PC-3 (cell line): ENCODE measurements at regions not wholly inside any gene's neighbourhood (a gene's known extent, or its start where the extent isn't known, plus 50 kb on each side); places are given as distances from the start of the nearest gene placed in this dataset.
"Not testable (repeated sequence)": the region's sequence is repeated elsewhere in the genome, so short reads cannot be mapped to it uniquely, and the experiment has no call there.

Experiments
- ATAC-seq: fragments of 200-7000 bp; cut with Tn5 transposase; 2 replicates; pipeline ENCODE4 v1.9.1; 2020; ENCODE audit warnings: mild to moderate bottlenecking, moderate library complexity
- BruUV-seq: library from RNA; stranded (reverse); fragments of 400-500 nt; replicated peaks from 2 replicates; lab custom pipeline; 2021; lab: Mats Ljungman, UMichigan
- CTCF ChIA-PET: fragments of 300-600 bp; sonication (Branson Sonifier 250); formaldehyde crosslinking; loops from one replicate; lab custom pipeline; 2022; ENCODE audit warnings: antibody characterized with exemption; lab: Charles Lee
- POLR2A ChIA-PET: fragments of 300-600 bp; sonication (Branson Sonifier 250); formaldehyde crosslinking; loops from one replicate; lab custom pipeline; 2022; ENCODE audit warnings: antibody characterized with exemption; ENCODE audit not compliant: unreplicated experiment; lab: Charles Lee
- DNase-seq: peaks from one replicate; pipeline ENCODE4 v3.0.0-alpha.2; 2015
- H2AFZ ChIP-seq: fragments of 300-600 bp; sonication (generic); 2 replicates; pipeline ENCODE4 v1.6.0; 2016; ENCODE audit warnings: antibody characterized with exemption, low read length
- H3F3A ChIP-seq: fragments of 300-600 bp; sonication (generic); one replicate; pipeline ENCODE4 v1.6.0; 2017; ENCODE audit warnings: antibody characterized with exemption, low read length, control low read depth, mild to moderate bottlenecking; ENCODE audit not compliant: unreplicated experiment
- H3K27ac ChIP-seq: fragments of 300-600 bp; sonication (generic); 2 replicates; pipeline ENCODE4 v1.5.1; 2016; ENCODE audit warnings: mild to moderate bottlenecking, low read length
- H3K27me3 ChIP-seq: fragments of 300-600 bp; sonication (generic); 2 replicates; pipeline ENCODE4 v1.6.1; 2016; ENCODE audit warnings: low read length, mixed read lengths
- H3K36me3 ChIP-seq: fragments of 300-600 bp; sonication (generic); 2 replicates; pipeline ENCODE4 v1.6.1; 2016; ENCODE audit warnings: low read depth, mixed run types, low read length, mixed read lengths
- H3K4me1 ChIP-seq: fragments of 300-600 bp; sonication (generic); 2 replicates; pipeline ENCODE4 v1.5.1; 2016; ENCODE audit warnings: low read length; ENCODE audit not compliant: insufficient read depth
- H3K4me2 ChIP-seq: fragments of 300-600 bp; sonication (generic); 2 replicates; pipeline ENCODE4 v1.6.0; 2016; ENCODE audit warnings: low read length
- H3K4me3 ChIP-seq: fragments of 300-600 bp; sonication (generic); 2 replicates; pipeline ENCODE4 v1.5.1; 2016; ENCODE audit warnings: mild to moderate bottlenecking, low read length, mixed read lengths
- H3K79me2 ChIP-seq: fragments of 300-600 bp; sonication (generic); 2 replicates; pipeline ENCODE4 v1.6.1; 2017; ENCODE audit warnings: low read length, mixed read lengths
- H3K9ac ChIP-seq: fragments of 300-600 bp; sonication (generic); 2 replicates; pipeline ENCODE4 v1.6.0; 2016; ENCODE audit warnings: mild to moderate bottlenecking, low read length
- H3K9me2 ChIP-seq: fragments of 300-600 bp; sonication (generic); replicated peaks from 2 replicates; pipeline ENCODE4 v1.6.1; 2016; ENCODE audit warnings: mixed run types, low read length, mixed read lengths
- H3K9me3 ChIP-seq: fragments of 300-600 bp; sonication (generic); 2 replicates; pipeline ENCODE4 v1.6.1; 2016; ENCODE audit warnings: low read length, mixed read lengths
- H4K20me1 ChIP-seq: fragments of 300-600 bp; sonication (generic); 2 replicates; pipeline ENCODE4 v1.6.1; 2016; ENCODE audit warnings: low read length, mixed read lengths
- EZH2 ChIP-seq: fragments of 300-600 bp; sonication (generic); IDR thresholded peaks from one replicate; pipeline ENCODE4 v1.6.1; 2017; ENCODE audit warnings: antibody characterized with exemption, mild to moderate bottlenecking, low read length; ENCODE audit not compliant: unreplicated experiment
- EZH2phosphoT487 ChIP-seq: fragments of 300-600 bp; sonication (generic); IDR thresholded peaks from 2 replicates; pipeline ENCODE4 v1.6.1; 2018; ENCODE audit warnings: mild to moderate bottlenecking, antibody characterized with exemption, low read length, borderline replicate concordance
- intact Hi-C: fragments of 100-400 bp; cut with micrococcal nuclease; formaldehyde crosslinking; loops from 2 replicates; pipeline ENCODE4 v1.9.0; 2023
- TF ChIP-seq, protein P1 (sequence below): fragments of 300-600 bp; sonication (generic); conservative IDR thresholded peaks from 2 replicates; pipeline ENCODE4 v1.5.1; 2017; ENCODE audit warnings: antibody characterized with exemption, low read depth, mild to moderate bottlenecking, low read length

DNA sequence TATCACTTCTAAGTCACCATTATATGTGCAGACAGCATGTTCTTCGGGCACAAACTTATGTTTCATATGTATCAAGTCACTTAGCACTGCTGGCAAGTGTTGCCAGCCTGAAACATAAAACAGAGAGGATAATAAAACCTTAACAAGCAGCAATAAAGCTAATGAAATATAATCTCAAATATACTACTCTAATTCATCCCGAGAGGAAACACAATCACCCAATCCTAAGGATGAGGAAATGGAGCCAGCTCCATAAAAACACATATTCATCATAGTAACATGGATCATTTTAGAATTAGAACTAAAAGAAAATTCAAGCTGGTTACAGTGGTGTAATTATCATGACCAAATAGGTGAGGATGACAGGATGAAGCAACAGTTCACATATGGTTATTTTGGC is 1072.7 kb downstream of the EPHA3 start:
- H3K9me2 ChIP-seq = no peaks in the 10 kb centered on the region
- BruUV-seq = no TSS peak
- intact Hi-C loops = loop anchor here (10.0 kb wide), 3 partner anchors 1075 to 1975 kb away; partner anchors contain the start of gene EPHA3
- no peak for DNase-seq
- H3K4me2 ChIP-seq = no peak overlapping the region
- no peaks in the 10 kb centered on the region for H3K4me1 ChIP-seq
- no peaks in the 10 kb centered on the region for H3K79me2 ChIP-seq
- H3K27ac ChIP-seq = no peak overlapping the region
- TF ChIP-seq EZH2 (no peak), EZH2phosphoT487 (no peak)
- TF ChIP-seq, protein P1, sequence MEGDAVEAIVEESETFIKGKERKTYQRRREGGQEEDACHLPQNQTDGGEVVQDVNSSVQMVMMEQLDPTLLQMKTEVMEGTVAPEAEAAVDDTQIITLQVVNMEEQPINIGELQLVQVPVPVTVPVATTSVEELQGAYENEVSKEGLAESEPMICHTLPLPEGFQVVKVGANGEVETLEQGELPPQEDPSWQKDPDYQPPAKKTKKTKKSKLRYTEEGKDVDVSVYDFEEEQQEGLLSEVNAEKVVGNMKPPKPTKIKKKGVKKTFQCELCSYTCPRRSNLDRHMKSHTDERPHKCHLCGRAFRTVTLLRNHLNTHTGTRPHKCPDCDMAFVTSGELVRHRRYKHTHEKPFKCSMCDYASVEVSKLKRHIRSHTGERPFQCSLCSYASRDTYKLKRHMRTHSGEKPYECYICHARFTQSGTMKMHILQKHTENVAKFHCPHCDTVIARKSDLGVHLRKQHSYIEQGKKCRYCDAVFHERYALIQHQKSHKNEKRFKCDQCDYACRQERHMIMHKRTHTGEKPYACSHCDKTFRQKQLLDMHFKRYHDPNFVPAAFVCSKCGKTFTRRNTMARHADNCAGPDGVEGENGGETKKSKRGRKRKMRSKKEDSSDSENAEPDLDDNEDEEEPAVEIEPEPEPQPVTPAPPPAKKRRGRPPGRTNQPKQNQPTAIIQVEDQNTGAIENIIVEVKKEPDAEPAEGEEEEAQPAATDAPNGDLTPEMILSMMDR = no peak
- H3K4me3 ChIP-seq = no peak overlapping the region
- H2AFZ ChIP-seq = no peak overlapping the region
- no peak overlapping the region for H3K9ac ChIP-seq
- ChIA-PET CTCF (no interaction called here), POLR2A (no interaction called here)
- H3F3A ChIP-seq = no peaks in the 10 kb centered on the region
- no peaks in the 10 kb centered on the region for H3K9me3 ChIP-seq
- peak; percentile 35 for ATAC-seq
- peaks cover 18% of the 10 kb centered on the region for H3K27me3 ChIP-seq
- no peaks in the 10 kb centered on the region for H4K20me1 ChIP-seq
- no peaks in the 10 kb centered on the region for H3K36me3 ChIP-seq

DNA sequence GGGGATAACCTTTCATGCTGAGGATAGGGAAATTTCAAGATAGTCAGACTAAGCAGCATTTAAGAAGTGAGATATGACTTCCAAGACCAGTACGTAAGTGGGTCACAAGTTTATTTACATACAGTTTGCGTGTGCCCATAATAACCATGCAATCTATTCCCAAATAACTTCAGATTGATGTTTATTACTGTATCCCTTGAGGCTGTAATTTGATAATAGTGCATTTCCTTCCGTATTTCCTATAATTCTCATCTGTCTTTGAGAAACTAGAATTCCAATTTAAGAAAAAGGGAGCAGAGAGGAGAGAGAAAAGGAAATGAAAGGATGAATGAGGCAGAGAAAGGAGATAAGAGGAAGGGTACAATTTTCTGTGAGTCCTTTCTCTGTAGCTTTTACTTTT is 1073.1 kb downstream of the EPHA3 start:
- no peak overlapping the region for H3K9ac ChIP-seq
- POLR2A ChIA-PET = no interaction called here
- CTCF ChIA-PET = no interaction called here
- no peaks in the 10 kb centered on the region for H3K4me1 ChIP-seq
- TF ChIP-seq, protein P1 = no peak
- no peak for TF ChIP-seq EZH2phosphoT487
- no peak overlapping the region for H3K27ac ChIP-seq
- H3K79me2 ChIP-seq = no peaks in the 10 kb centered on the region
- no peak overlapping the region for H2AFZ ChIP-seq
- intact Hi-C loops = loop anchor here (10.0 kb wide), 3 partner anchors 1076 to 1976 kb away; partner anchors contain the start of gene EPHA3
- no peaks in the 10 kb centered on the region for H4K20me1 ChIP-seq
- DNase-seq = no peak
- H3K27me3 ChIP-seq = peaks cover 18% of the 10 kb centered on the region
- no TSS peak for BruUV-seq
- no peak for ATAC-seq
- H3K9me2 ChIP-seq = no peaks in the 10 kb centered on the region
- no peaks in the 10 kb centered on the region for H3K36me3 ChIP-seq
- no peak overlapping the region for H3K4me2 ChIP-seq
- H3F3A ChIP-seq = no peaks in the 10 kb centered on the region
- no peaks in the 10 kb centered on the region for H3K9me3 ChIP-seq
- no peak overlapping the region for H3K4me3 ChIP-seq

DNA sequence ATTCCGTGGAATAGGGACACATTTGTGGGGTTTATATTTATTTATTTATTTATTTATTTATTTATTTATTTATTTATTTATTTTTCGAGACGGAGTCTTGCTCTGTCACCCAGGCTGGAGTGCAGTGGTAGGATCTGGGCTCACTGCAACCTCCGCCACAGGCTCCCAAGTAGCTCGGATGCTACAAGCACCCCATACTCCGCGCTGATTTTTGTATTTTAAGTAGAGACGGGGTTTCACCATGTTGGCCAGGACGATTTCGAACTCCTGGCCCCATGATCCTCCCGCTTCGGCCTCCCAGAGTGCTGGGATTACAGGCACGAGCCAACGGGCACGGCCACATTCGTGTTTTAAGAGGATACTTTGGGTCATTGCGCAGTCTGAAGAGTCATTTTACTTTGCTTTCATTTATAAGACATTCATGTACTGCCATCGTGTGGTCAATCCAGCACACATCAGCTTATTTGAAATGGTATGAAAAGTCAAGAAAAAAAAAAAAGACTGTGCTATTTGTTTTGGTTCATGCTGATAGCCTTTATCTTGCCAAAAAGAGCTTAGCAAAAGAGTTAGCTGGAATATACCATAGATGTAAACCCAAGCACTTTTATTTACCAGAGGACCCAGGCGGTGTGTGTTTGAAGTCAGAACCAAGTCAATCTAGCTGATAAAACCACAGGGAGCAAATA is 1075.0 kb downstream of the EPHA3 start:
- H2AFZ ChIP-seq, H3K79me2 ChIP-seq, POLR2A ChIA-PET, H3F3A ChIP-seq, CTCF ChIA-PET, H4K20me1 ChIP-seq, BruUV-seq, H3K9me3 ChIP-seq, H3K27ac ChIP-seq, H3K9me2 ChIP-seq, H3K4me1 ChIP-seq, H3K4me3 ChIP-seq, H3K36me3 ChIP-seq, H3K9ac ChIP-seq: not testable (repeated sequence)
- DNase-seq (peak; percentile 40), ATAC-seq (peak; percentile 72)
- intact Hi-C loops = loop anchor here (10.0 kb wide), 3 partner anchors 1078 to 1978 kb away; partner anchors contain the start of gene EPHA3
- Histone ChIP-seq H3K4me2 (peak overlapping the region; percentile 71), H3K27me3 (peaks cover 18% of the 10 kb centered on the region)
- TF ChIP-seq, protein P1 = peak; percentile 55
